GM18520 (cell line): ENCODE measurements at regions not wholly inside any gene's neighbourhood (a gene's known extent, or its start where the extent isn't known, plus 50 kb on each side); places are given as distances from the start of the nearest gene placed in this dataset.

ENCODE experiments used
- ATAC-seq: cut with Tn5 transposase; IDR thresholded peaks from one replicate; pipeline ENCODE4 v1.9.1; 2021; ENCODE audit not compliant: unreplicated experiment

DNA sequence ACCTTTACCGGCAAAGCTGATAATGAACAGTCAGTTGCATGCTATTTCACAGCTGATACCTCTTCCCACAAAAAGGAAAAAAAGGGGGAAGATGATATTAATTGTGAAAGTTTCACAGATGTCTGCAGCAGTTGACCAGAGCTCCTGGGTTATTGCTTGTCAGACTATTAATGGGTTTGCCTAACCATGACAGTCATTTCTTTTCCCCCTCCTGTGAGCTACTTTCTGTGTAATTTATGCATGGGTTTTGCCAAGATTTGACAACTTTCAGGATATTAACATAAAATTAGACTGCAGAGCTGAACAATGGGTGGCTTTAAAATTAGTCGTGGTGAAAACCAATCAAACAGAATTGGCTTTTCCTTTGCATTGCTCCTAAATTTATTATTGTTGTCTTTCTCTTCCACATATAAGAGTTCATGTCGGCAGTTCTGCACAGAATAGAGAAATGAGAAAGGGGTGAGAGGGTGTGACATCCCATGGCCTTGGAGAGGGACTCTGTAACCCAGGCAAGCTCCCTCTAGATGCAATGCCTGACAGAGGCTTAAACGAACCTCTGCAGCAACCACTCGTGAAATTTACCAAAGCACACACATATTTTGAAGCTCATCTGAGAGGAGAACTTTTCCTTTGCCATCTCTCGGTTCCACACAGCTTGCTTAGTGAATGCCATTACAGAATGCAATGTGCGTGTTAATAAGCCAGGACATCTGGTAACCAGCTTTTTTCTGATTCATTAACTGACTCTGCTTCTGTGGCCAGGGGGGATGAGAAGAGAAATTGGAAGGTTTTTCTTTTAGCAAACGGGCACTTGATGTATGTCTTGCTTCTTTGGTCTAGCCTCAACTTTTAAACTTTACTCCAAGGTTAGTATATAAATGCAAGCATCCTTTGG lies 82.2 kb upstream of the ITGA4 start:
- peak; percentile 52 for ATAC-seq

DNA sequence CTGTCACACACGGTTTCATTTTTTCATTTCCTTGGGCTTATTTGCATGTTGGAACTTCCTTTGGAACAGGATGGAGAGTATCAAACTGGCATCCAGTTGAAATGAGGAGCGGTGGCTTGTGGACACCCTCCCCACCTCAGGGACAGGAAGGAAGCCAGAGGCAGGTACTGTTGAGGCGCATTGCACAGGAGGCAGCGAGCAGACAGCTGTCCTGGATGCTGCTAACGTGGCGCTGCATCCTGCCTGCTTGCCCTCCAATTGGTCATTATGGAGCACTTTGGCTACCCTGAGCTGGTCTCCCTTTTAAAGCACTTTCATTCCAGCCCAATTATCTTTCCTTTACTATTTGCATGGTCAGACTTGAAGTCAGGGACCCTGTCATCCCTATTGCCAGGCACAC lies 80.7 kb upstream of the ITGA4 start:
- no peak for ATAC-seq

DNA sequence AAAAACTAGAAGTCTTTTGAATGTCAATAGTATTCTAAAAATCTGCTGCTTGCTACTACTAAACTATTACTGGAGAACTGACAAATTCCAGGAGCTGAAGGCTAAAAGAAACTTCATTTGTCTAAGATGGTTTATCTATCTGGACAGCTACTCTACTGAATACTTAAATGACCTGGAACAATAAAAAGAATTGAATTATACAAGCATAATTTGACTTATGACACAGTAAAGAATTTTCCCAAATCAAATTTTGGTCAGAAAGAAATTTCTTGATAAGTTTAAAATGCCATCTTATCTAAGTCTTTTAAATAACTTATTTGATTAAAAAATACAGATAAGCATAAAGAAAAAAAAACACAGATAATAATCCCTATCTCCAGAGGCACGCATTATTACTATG lies 80.2 kb upstream of the ITGA4 start:
- ATAC-seq, result no peak

DNA sequence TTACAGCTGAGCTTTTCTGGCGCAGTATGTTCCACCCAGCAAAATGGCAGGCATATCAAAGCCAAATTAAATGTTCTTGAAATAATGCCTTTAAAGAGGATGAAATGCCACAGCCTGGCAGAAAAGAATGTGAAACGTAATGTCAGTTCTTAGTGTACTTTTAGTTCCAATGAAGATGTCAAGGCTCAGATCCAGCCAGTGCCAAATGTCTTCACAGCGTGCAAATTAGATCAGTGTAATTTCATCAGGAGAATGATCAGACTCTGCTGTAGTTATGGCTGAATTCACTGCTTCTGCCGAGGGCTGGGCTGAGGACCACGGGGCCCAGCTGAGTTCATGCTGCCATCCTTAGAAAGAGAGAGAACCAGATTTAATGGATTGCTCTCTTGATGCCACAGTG lies 78.7 kb upstream of the ITGA4 start:
- no peak for ATAC-seq

DNA sequence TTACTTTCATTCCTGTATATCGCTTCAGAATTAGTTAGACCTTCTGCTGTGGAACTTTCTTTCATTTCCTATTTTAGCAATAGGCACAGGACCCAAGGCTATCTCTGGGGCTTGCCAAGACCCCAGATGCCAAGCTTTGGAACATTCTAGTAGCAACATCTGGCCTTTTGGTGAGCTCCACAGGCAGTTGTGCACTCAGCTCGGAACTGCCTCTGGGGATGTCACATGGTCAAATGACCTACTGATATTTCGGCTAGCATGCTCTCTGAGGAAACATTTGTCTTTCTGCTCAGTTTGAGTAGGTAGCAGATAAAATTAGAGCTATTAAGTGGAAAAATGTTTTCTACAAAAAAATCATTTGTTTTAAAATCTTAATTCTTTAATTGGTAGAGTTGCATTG lies 76.6 kb upstream of the ITGA4 start:
- ATAC-seq, result no peak

DNA sequence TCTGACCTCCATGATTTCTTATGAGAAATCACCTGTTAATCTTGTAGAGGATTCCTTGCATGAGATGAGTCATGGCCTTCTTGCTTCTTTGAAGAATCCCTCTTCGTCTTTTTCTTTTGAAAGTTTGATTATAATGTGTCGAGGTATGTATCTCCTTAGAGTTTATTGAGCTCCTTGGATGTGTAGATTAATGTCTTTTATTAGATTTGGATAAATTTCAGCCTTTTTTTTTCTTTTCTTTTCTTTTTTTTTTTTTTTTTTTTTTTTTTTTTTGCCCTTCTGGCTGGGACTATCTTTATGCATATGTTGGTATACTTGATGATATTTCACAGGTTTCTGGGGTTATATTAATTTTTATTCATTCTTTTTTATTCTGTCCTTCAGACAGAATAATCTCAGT lies 72.3 kb upstream of the ITGA4 start:
- ATAC-seq, result no peak

DNA sequence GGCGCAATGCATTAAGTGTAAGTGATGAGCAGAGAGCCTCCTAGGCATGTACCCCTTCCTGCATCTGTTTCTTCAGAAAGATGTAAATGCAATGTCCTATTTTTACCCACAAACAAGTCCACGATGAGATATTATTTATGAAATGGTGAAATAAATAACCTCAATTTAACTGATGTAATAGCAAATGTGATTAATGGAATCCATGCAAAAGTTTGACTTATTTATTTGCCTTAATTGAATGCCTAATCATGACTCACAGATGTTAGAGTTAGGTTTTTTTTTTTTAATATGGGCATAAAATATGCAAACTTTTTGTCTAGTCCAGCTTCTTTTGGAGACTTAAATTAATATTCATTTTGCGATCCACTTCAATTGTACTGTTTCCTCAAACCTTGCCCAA lies 67.7 kb upstream of the ITGA4 start:
- ATAC-seq, result no peak

DNA sequence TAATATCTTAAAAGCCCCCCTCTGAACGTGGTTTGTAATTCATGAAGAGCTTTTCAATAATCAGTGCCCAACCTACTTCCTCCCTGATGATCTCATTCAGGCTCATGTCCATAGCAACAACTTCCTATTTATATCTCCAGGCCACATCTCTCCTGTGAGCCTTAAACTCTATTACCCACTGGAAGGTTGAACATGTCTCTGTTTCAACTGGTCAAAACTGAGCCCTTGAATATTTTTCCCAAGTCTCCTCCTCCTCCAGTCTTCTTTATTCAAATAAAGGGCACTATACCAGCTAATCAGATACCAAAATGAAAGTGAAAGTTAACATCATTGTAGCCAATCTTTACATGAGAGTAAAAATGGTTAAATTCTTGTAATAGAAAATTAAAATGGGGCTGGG lies 63.7 kb upstream of the ITGA4 start:
- ATAC-seq, result no peak

DNA sequence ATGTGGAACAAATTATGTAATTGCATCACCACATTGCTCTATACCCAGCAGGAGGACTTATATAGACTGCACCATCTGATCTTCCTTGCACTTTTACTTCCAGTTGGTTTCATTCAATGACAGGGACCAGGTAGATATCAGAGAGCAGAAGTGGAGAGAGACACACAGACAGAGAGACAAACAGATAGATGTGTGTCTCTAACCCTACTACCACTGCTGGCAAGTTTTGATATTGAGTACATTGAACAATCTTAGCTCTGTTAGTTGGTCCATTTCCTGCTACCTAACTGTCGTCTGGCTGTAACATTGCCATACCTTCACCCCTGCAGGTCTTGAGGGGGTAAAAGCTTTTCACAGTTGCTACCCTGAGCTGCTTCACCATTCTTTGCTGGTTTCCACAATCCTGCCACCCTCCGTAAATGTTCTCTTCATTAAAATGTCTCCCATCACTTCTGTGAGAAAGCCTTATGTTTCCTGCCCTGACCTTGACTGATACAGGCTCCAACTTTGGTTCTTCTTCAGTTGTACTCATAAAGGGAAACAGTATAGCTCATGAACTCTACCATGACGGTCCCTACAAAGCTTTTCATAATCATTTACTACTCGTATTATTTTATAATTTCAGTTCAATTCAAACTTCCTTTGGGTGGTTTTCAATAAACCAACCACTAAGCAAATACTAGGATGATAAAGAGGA lies 62.3 kb upstream of the ITGA4 start:
- ATAC-seq, result no peak

DNA sequence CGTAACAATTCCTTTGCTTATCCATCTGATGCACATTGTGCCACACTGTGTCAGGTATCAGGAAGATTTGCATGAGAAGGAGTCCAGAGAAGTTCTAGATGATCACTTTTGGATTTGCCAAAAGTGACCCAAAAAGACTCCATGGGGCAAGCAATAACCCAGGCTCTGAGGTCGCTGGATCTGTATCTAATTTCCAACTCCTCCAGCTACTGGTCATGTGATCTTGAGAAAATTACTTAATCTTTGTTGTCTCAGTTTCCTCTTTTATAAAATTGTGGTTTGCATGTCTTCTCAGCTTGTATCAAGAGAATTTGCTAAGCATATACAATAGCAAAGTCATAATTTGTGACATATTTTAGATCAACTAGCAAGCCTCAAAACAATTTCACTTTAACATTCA lies 61.3 kb upstream of the ITGA4 start:
- ATAC-seq, result no peak

DNA sequence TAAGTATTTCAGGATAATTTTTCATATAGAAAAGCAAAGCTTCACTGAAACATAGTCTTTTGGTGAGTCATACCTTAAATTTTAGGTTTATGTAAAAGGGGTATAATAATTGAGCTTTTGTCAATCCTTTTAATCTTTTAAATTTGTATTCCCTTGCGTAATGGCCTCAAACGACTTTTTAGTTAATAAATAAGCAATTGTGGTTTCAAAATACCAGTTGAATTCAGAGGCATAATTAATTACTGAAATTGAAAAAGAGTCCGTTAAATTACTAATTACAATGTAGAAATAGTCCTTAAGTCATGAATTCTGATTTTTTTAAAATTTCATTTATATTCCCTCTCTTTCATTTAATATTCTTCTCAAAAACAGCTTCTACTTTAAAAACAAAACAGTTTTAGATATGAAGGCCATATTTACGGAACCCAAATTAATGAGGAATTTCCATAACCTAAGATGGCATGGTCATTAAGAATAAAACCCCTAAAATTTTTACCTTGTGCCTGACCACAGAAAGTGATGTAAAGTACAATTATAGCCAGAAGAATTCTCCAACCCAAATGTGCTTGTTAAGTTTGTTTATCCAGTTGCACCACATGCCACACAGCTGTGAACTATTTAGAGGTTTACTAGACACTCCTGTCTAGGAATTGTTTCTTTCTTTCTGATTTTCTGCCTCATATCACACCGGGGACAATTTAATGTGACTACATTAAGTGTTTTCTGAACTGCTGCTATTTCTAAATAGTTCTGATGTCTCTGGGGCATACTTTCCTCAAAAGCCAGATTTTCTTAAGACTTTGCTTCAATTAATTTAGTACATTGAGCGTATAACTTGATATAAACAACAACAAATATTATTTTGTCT lies 60.7 kb upstream of the ITGA4 start:
- no peak for ATAC-seq

DNA sequence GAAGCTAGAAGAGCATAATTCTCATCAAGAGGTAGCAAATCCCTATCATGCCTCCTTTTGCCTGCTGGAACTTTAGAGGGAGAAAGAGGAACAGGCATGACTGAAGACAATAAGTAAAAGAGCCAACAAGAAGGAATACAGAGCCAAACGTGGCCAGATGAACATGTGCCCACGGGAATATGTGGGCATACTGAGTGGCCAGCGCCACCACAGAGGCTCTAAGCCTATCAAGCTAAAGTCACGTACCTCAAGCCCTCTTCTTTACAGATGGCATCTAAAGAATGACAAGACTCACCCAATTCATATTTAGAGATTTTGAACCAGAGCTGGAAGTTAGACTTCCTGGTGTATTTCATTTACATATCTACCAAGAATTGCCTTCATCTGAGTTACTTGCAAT lies 59.9 kb upstream of the ITGA4 start:
- ATAC-seq, result no peak

DNA sequence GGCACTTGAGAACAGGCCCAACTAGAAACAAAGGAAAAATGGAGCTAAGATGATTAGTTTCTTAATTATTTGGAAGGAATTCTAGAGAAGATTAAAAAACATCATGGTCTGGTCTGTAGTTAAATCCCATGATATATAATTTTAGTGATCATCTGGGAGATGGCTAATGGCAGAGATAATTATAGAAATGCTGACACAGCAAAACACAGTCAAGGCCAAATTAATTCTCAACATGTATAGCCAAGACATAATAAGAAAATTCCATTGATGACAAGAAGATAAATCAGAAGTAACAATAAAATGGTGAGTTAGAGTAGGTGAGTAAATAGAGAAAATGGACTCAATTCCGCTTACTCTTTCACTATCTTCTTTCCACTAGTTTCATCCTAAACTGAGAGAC lies 59.2 kb upstream of the ITGA4 start:
- no peak for ATAC-seq

DNA sequence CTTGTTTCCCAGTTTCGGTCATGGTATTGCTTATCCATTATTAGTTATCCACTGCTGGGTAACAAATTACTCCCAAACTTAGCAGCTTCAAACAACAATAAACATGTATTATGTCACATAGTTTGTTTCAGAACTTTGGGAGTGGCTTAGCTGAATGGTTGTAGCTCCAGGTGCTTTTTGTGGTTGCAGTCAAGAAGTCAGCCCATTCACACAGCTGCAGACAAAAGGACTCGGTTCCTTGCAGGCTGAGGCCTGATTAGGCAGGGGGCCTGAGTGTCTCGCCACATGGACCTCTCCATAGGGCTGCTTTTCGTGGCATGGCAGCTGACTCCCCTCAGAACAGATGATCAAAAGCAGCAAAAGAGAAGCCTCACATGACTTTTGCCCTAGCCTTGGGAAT lies 58.2 kb upstream of the ITGA4 start:
- no peak for ATAC-seq

DNA sequence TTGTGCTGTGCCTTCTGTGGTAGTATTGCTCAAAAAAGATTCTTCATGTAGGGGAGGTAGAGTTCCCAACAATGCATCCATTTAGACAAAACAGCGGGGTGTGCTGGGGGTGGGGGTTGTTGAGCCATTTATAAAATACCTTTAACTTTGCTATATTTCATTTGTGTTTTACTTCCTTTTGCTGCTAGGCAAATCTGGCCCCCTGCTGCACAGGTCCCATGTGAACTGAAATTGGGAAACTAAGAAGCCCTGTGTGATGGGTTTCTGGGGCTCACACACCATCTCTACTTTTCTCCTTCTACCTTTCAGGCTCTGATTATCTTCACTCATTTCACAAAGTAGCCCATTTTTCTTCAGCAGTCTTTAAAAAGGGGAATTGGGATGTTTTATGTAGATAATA lies 52.7 kb upstream of the ITGA4 start:
- ATAC-seq, result no peak

DNA sequence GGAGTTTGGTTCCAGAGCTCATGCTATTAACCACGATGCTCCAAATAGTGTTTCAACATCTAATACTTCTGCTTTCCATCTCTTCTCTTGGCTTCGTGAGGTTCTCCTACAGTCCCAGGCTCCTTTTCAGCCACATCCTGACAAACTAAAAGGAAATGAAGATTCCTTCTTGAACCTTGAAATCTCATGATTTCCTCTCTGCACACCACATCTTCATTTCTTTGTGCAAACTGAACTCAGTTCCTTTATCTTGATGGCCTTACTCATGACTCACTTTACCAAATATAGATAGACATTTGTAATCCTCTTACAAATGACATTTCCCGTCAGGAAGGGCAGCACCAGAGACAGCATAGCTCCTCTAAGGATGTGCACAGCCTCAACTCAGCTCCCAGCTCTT lies 50.0 kb upstream of the ITGA4 start:
- ATAC-seq, result no peak
